ENCODE measurements at regions not wholly inside any gene's neighbourhood (a gene's known extent, or its start where the extent isn't known, plus 50 kb on each side); places are given as distances from the start of the nearest gene placed in this dataset.

GRCh38 chr4:14452001-14452400 lies 550.3 kb upstream of the CPEB2 start:
- Histone ChIP-seq H3K9ac (ENCODE audit: low read length) (no peak overlapping the region), H4K20me1 (ENCODE audit: low read length) (no peaks in the 10 kb centered on the region), H3K27me3 (ENCODE audit: low read length) (no peaks in the 10 kb centered on the region), H3K79me2 (ENCODE audit: low read length) (no peaks in the 10 kb centered on the region), H3K4me3 (ENCODE audit: low read length) (no peak overlapping the region), H3K27ac (ENCODE audit: low read length) (no peak overlapping the region), H3K36me3 (ENCODE audit: low read depth, low read length) (no peaks in the 10 kb centered on the region), H3K4me2 (ENCODE audit: low read length) (no peak overlapping the region), H2AFZ (ENCODE audit: low read length) (no peak overlapping the region), H3K9me2 (replicated peaks; ENCODE audit: low read length) (no peaks in the 10 kb centered on the region), H3F3A (ENCODE audit: low read length, unreplicated experiment) (no peaks in the 10 kb centered on the region), H3K9me3 (ENCODE audit: low read length) (no peaks in the 10 kb centered on the region), H3K4me1 (ENCODE audit: insufficient read depth, low read length) (no peaks in the 10 kb centered on the region)
- ChIA-PET POLR2A (ENCODE audit: unreplicated experiment) (interaction anchor here (0.6 kb wide), 1 partner anchor 70 kb away, joined by 3 read pairs; no protein-coding TSS in a partner anchor), CTCF (no interaction called here)
- DNase-seq (no peak), ATAC-seq (no peak)
- no TSS peak for BruUV-seq (replicated peaks)
- intact Hi-C loops (cut with micrococcal nuclease), result no loop called here
- TF ChIP-seq EZH2 (IDR thresholded peaks at IDR 0.05; ENCODE audit: low read length, unreplicated experiment), result no peak

- Histone ChIP-seq H2AFZ (ENCODE audit: low read length) (no peak overlapping the region), H3K4me3 (ENCODE audit: low read length) (no peak overlapping the region), H3K9ac (ENCODE audit: low read length) (no peak overlapping the region), H3K4me2 (ENCODE audit: low read length) (no peak overlapping the region), H3F3A (ENCODE audit: low read length, unreplicated experiment) (no peaks in the 10 kb centered on the region), H4K20me1 (ENCODE audit: low read length) (no peaks in the 10 kb centered on the region), H3K27ac (ENCODE audit: low read length) (no peak overlapping the region), H3K9me3 (ENCODE audit: low read length) (no peaks in the 10 kb centered on the region), H3K4me1 (ENCODE audit: insufficient read depth, low read length) (no peaks in the 10 kb centered on the region), H3K27me3 (ENCODE audit: low read length) (no peaks in the 10 kb centered on the region), H3K79me2 (ENCODE audit: low read length) (no peaks in the 10 kb centered on the region), H3K9me2 (replicated peaks; ENCODE audit: low read length) (no peaks in the 10 kb centered on the region), H3K36me3 (ENCODE audit: low read depth, low read length) (no peaks in the 10 kb centered on the region)
- ATAC-seq, result no peak
- no peak for DNase-seq
- CTCF ChIA-PET, result no interaction called here
- POLR2A ChIA-PET (ENCODE audit: unreplicated experiment), result no interaction called here
- no TSS peak for BruUV-seq (replicated peaks)
- intact Hi-C loops (cut with micrococcal nuclease), result no loop called here
- no peak for TF ChIP-seq EZH2 (IDR thresholded peaks at IDR 0.05; ENCODE audit: low read length, unreplicated experiment)
- no peak for TF ChIP-seq CTCF (conservative IDR thresholded peaks at IDR 0.05; ENCODE audit: low read depth, low read length)
- TF ChIP-seq EZH2phosphoT487 (IDR thresholded peaks at IDR 0.05; ENCODE audit: borderline replicate concordance, low read length), result no peak
These were observed 549.5 kb upstream of the CPEB2 start for GRCh38 chr4:14452764-14453163.

DNA sequence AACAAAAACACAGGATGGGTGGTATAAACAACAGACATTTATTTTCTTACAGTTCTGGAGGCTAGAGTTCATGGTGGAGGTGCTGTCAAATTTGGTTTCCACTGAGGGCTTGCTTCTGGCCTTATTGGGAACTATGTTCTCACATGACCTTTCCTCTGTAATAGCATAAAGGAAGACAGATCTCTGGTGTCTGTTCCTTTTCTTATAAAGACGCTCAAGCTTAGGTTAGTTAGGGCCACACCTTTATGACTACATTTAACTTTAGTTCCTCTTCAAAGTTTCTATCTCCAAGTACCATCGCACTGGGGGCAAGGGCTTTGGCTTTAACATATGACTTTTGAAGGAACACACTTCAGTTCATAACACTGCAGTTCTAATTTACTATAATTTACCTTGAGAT lies 543.8 kb upstream of the CPEB2 start:
- no peak overlapping the region for H3K4me3 ChIP-seq (ENCODE audit: low read length)
- DNase-seq (no peak), ATAC-seq (no peak)
- H3K9me2 ChIP-seq (replicated peaks; ENCODE audit: low read length), result no peaks in the 10 kb centered on the region
- H3K27me3 ChIP-seq (ENCODE audit: low read length), result no peaks in the 10 kb centered on the region
- H3F3A ChIP-seq (ENCODE audit: low read length, unreplicated experiment), result no peaks in the 10 kb centered on the region
- TF ChIP-seq CTCF (conservative IDR thresholded peaks at IDR 0.05; ENCODE audit: low read depth, low read length) (no peak), EZH2phosphoT487 (IDR thresholded peaks at IDR 0.05; ENCODE audit: borderline replicate concordance, low read length) (no peak), EZH2 (IDR thresholded peaks at IDR 0.05; ENCODE audit: low read length, unreplicated experiment) (no peak)
- no peaks in the 10 kb centered on the region for H3K9me3 ChIP-seq (ENCODE audit: low read length)
- H3K79me2 ChIP-seq (ENCODE audit: low read length), result no peaks in the 10 kb centered on the region
- H4K20me1 ChIP-seq (ENCODE audit: low read length), result no peaks in the 10 kb centered on the region
- POLR2A ChIA-PET (ENCODE audit: unreplicated experiment), result no interaction called here
- no peaks in the 10 kb centered on the region for H3K36me3 ChIP-seq (ENCODE audit: low read depth, low read length)
- no peaks in the 10 kb centered on the region for H3K4me1 ChIP-seq (ENCODE audit: insufficient read depth, low read length)
- no TSS peak for BruUV-seq (replicated peaks)
- no peak overlapping the region for H3K9ac ChIP-seq (ENCODE audit: low read length)
- CTCF ChIA-PET, result no interaction called here
- H3K27ac ChIP-seq (ENCODE audit: low read length), result no peak overlapping the region
- intact Hi-C loops (cut with micrococcal nuclease), result no loop called here
- H3K4me2 ChIP-seq (ENCODE audit: low read length), result no peak overlapping the region
- no peak overlapping the region for H2AFZ ChIP-seq (ENCODE audit: low read length)
